KMS-11 (cell line): ENCODE measurements at regions not wholly inside any gene's neighbourhood (a gene's known extent, or its start where the extent isn't known, plus 50 kb on each side); places are given as distances from the start of the nearest gene placed in this dataset.

Experiments
- H2AFZ ChIP-seq: fragments of 200-600 bp; sonication (generic); 2 replicates; pipeline ENCODE4 v1.6.1; 2016; ENCODE audit warnings: antibody characterized with exemption, mixed run types, low read depth
- H3K27ac ChIP-seq: fragments of 200-600 bp; sonication (generic); 2 replicates; pipeline ENCODE4 v1.6.1; 2016; ENCODE audit warnings: mild to moderate bottlenecking, mixed run types
- H3K27me3 ChIP-seq: fragments of 200-600 bp; sonication (generic); 2 replicates; pipeline ENCODE4 v1.6.1; 2017; ENCODE audit warnings: mild to moderate bottlenecking, low read depth, mixed run types, moderate library complexity; ENCODE audit not compliant: insufficient read depth
- H3K36me3 ChIP-seq: fragments of 200-600 bp; sonication (generic); 2 replicates; pipeline ENCODE4 v1.6.1; 2017; ENCODE audit warnings: mild to moderate bottlenecking, mixed run types; ENCODE audit not compliant: insufficient read depth
- H3K4me1 ChIP-seq: fragments of 200-600 bp; sonication (generic); 2 replicates; pipeline ENCODE4 v1.6.1; 2016; ENCODE audit warnings: mild to moderate bottlenecking, low read depth, mixed run types; ENCODE audit not compliant: poor library complexity, severe bottlenecking
- H3K4me2 ChIP-seq: fragments of 200-600 bp; sonication (generic); 2 replicates; pipeline ENCODE4 v1.7.0; 2016; ENCODE audit warnings: mild to moderate bottlenecking, mixed run types
- H3K4me3 ChIP-seq: fragments of 200-600 bp; sonication (generic); IDR thresholded peaks from 2 replicates; pipeline ENCODE4 v1.6.1; 2017; ENCODE audit warnings: low read depth, low read length, mixed read lengths; ENCODE audit not compliant: insufficient read depth
- H3K79me2 ChIP-seq: fragments of 200-600 bp; sonication (generic); 2 replicates; pipeline ENCODE4 v1.6.1; 2016; ENCODE audit warnings: low read depth, mixed run types; ENCODE audit not compliant: insufficient read depth
- H3K9ac ChIP-seq: fragments of 200-600 bp; sonication (generic); 2 replicates; pipeline ENCODE4 v1.6.1; 2016; ENCODE audit warnings: mild to moderate bottlenecking, mixed run types
- H4K20me1 ChIP-seq: fragments of 200-600 bp; sonication (generic); 2 replicates; pipeline ENCODE4 v1.6.1; 2016; ENCODE audit warnings: mild to moderate bottlenecking, mixed run types; ENCODE audit not compliant: insufficient read depth
- TF ChIP-seq, protein P1 (sequence below): fragments of 200-600 bp; sonication (generic); conservative IDR thresholded peaks from 2 replicates; pipeline ENCODE4 v1.6.1; 2017; ENCODE audit warnings: low read depth, mild to moderate bottlenecking, antibody characterized with exemption, low read length, moderate library complexity, mixed read lengths

DNA sequence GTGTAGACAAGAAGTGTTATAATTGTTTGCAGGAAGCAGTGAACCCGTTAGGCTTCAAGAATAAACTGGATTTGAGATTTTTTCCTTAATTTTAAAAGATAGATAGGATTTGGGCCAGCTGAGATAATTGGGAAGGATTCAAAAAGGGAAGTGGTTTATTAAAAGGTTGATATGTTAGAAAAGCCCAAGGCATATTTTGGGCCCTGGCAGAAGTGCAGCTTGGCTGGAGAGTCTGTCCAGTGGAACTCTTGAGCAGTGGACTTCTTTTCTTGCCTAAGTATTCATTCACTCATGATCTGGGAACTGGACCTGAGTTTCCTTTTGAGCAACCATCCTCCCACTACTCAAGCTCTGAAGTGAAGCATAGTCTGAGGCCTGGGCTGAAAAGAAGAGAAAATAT is 433.4 kb downstream of the ZSWIM6 start:
- Histone ChIP-seq H3K79me2 (no peaks in the 10 kb centered on the region), H3K4me1 (no peaks in the 10 kb centered on the region), H3K4me2 (no peak overlapping the region), H4K20me1 (no peaks in the 10 kb centered on the region), H3K4me3 (no peak overlapping the region), H3K27me3 (no peaks in the 10 kb centered on the region), H3K27ac (no peak overlapping the region), H3K9ac (no peak overlapping the region), H2AFZ (no peak overlapping the region), H3K36me3 (no peaks in the 10 kb centered on the region)
- TF ChIP-seq, protein P1, sequence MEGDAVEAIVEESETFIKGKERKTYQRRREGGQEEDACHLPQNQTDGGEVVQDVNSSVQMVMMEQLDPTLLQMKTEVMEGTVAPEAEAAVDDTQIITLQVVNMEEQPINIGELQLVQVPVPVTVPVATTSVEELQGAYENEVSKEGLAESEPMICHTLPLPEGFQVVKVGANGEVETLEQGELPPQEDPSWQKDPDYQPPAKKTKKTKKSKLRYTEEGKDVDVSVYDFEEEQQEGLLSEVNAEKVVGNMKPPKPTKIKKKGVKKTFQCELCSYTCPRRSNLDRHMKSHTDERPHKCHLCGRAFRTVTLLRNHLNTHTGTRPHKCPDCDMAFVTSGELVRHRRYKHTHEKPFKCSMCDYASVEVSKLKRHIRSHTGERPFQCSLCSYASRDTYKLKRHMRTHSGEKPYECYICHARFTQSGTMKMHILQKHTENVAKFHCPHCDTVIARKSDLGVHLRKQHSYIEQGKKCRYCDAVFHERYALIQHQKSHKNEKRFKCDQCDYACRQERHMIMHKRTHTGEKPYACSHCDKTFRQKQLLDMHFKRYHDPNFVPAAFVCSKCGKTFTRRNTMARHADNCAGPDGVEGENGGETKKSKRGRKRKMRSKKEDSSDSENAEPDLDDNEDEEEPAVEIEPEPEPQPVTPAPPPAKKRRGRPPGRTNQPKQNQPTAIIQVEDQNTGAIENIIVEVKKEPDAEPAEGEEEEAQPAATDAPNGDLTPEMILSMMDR = no peak

DNA sequence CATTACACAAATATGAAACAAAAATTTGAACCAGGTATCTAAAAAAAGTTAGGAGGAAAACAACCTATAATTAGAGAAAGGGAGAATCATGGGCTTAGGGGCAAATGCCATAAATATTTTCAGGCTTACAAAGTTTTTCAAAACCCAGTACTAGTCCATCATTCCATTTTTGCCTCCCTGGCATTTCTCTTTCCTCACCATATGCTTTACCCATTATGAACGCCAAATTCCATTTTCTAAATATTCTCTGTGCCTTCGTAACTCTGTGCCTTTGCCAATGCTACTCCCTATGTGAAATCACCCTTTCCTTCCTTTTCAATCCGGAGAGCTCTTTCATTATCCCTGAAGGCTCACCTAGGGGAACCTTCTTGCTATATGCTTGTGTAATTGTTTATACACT is 434.1 kb downstream of the ZSWIM6 start:
- Histone ChIP-seq H4K20me1 (no peaks in the 10 kb centered on the region), H3K4me3 (no peak overlapping the region), H3K4me1 (no peaks in the 10 kb centered on the region), H3K36me3 (no peaks in the 10 kb centered on the region), H3K4me2 (no peak overlapping the region), H3K27ac (no peak overlapping the region), H3K79me2 (no peaks in the 10 kb centered on the region), H3K27me3 (no peaks in the 10 kb centered on the region), H3K9ac (no peak overlapping the region), H2AFZ (no peak overlapping the region)
- TF ChIP-seq, protein P1 = no peak

DNA sequence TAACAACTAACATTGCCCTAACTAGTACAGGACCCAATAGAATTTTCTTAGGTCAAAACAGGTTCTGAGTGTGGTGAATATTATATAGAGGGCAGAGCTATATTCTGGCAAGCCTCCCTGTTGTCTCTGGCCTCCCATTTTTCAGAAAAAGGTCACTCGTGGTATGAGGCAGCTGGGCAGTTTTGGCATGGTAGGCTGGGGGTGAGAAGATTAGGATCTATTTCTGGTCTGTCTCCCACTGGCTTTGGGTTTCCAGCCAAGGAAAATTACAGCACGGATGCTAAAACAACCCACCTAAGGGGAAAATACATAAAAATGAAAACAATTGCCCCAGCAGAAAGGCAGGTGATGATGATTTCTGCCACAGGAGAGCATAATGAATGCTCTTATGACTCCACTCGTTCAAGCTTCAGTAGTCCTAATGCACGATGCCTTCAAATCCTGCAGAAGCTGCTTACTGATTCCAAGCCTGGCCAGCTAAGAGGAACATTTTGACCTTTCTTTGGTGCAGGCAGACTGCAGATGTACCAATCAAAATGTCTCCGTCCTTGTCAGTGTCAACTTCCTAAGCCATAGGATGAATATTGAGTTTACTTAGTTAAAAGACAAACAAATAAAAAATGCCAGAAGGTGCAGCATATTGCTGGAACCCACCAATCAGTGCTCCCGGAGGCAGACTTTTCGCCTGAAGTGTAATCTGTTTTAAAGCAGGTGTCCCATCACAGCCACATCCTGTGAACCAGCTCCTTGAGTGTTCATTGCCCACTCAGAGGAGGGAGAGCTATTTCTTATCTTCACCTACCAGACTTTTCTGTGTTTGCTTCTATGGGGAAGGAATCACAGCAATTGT is 435.4 kb downstream of the ZSWIM6 start:
- Histone ChIP-seq H3K4me3 (no peak overlapping the region), H3K9ac (no peak overlapping the region), H3K27me3 (no peaks in the 10 kb centered on the region), H3K4me1 (no peaks in the 10 kb centered on the region), H3K4me2 (no peak overlapping the region), H2AFZ (no peak overlapping the region), H3K79me2 (no peaks in the 10 kb centered on the region), H3K27ac (no peak overlapping the region), H4K20me1 (no peaks in the 10 kb centered on the region), H3K36me3 (no peaks in the 10 kb centered on the region)
- TF ChIP-seq, protein P1 = no peak

DNA sequence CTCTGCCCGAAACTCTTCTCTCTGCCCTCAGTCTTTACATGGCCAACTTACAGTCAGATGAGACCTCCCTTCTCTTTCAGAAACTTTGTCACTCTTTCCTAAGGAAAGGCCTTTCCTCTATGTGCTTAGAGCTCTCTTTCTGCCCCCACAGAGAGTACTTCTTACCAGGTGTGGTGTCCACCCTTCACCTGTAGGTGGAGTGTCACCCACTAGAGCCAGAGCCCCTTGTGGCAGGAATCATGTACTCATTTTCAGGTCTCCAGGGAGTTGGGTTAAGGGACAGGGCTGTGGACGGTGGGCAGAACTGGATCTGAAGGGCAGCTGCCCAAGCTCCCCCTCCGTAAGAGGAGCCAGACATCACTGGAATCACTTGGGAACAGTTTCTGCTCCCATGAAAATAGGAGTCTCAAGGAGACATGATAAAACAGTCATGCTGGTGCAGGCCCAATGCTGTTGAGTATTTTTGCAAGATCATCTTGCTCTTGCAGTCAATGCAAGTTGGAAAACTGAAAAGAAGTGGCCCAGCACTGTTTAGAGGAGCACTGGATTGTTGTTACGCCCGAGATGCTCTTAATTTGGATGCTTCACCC is 436.7 kb downstream of the ZSWIM6 start:
- TF ChIP-seq, protein P1 = peak; percentile 82
- H2AFZ ChIP-seq = no peak overlapping the region

More for the DNA sequence above, 436.7 kb downstream of the ZSWIM6 start:
- Histone ChIP-seq H3K4me3 (no peak overlapping the region), H3K79me2 (no peaks in the 10 kb centered on the region), H3K9ac (no peak overlapping the region), H3K4me1 (no peaks in the 10 kb centered on the region), H3K36me3 (no peaks in the 10 kb centered on the region), H3K27me3 (no peaks in the 10 kb centered on the region), H4K20me1 (no peaks in the 10 kb centered on the region), H3K27ac (no peak overlapping the region), H3K4me2 (no peak overlapping the region)
